Spleen (tissue), 11 donors: ENCODE measurements at regions not wholly inside any gene's neighbourhood (a gene's known extent, or its start where the extent isn't known, plus 50 kb on each side); places are given as distances from the start of the nearest gene placed in this dataset.

Source experiments
- DNase-seq: peaks from one replicate; pipeline ENCODE4 v3.0.0-alpha.2; 2020
- H3K27ac ChIP-seq, 8 donors: fragments of 200-600 bp; sonication (generic) in 7 of 8; 1 replicate in 4 of 8; 2 replicates in 4 of 8; pipeline versions ENCODE4 v1.5.0 to v1.8.0; 2016 to 2021; ENCODE audit warnings: inconsistent platforms in 4 of 8, mild to moderate bottlenecking in 4 of 8, moderate library complexity in 1 of 8
- H3K27me3 ChIP-seq, 7 donors: fragments of 200-600 bp; sonication (generic) in 6 of 7; replicated peaks in 1 of 7; 1 replicate in 4 of 7; 2 replicates in 3 of 7; pipeline versions ENCODE4 v1.5.0 to v1.8.0; 2016 to 2021; ENCODE audit warnings: inconsistent platforms in 3 of 7, mild to moderate bottlenecking in 1 of 7
- H3K36me3 ChIP-seq, 6 donors: fragments of 200-600 bp; sonication (generic) in 5 of 6; 1 replicate in 4 of 6; 2 replicates in 2 of 6; pipeline versions ENCODE4 v1.5.0 to v1.8.0; 2016 to 2021; ENCODE audit warnings: inconsistent platforms in 2 of 6
- H3K4me1 ChIP-seq, 6 donors: fragments of 200-600 bp; sonication (generic) in 5 of 6; 1 replicate in 3 of 6; 2 replicates in 3 of 6; pipeline versions ENCODE4 v1.5.0 to v1.8.0; 2016 to 2021; ENCODE audit warnings: inconsistent platforms in 3 of 6
- H3K4me3 ChIP-seq, 8 donors: fragments of 200-600 bp; sonication (generic) in 7 of 8; 1 replicate in 4 of 8; 2 replicates in 4 of 8; pipeline versions ENCODE4 v1.5.0 to v1.8.0; 2016 to 2021; ENCODE audit warnings: inconsistent platforms in 4 of 8, mild to moderate bottlenecking in 4 of 8, moderate library complexity in 2 of 8
- H3K9me3 ChIP-seq, 8 donors: fragments of 200-600 bp; sonication (generic) in 7 of 8; 1 replicate in 4 of 8; 2 replicates in 4 of 8; pipeline versions ENCODE4 v1.5.0 to v1.8.0; 2016 to 2021; ENCODE audit warnings: inconsistent platforms in 4 of 8
- POLR2A ChIP-seq, 3 donors: fragments of 450-650 bp; IDR thresholded peaks; one replicate each; pipeline ENCODE4 v1.5.1; 2017; ENCODE audit warnings: antibody characterized with exemption in 3 of 3, mild to moderate bottlenecking in 1 of 3
- POLR2AphosphoS5 ChIP-seq, 3 donors: sonication (generic); formaldehyde crosslinking; IDR thresholded peaks; one replicate each; pipeline ENCODE4 v1.5.1; 2017; ENCODE audit warnings: antibody characterized with exemption in 3 of 3
- WGBS, 5 donors: extraction: QIAGEN DNeasy Blood & Tissue Kit in 3 of 5; methylation state at CpG; one replicate each; pipeline versions ENCODE4 v1.1.5 to v1.1.7; 2013 to 2018; 5-methylcytosine and 5-hydroxymethylcytosine counted together
- intact Hi-C: fragments of 100-400 bp; cut with DNase I; formaldehyde crosslinking; loops from one replicate; pipeline ENCODE4 v1.15.0; 2023; ENCODE audit warnings: low total_unique reads
- TF ChIP-seq, protein P1 (sequence below), 11 experiments: fragments of 200-600 bp in 7 of 11; fragments of 450-650 bp in 4 of 11; sonication (generic) in 4 of 11; IDR thresholded peaks in 8 of 11; conservative IDR thresholded peaks in 3 of 11; 1 replicate in 7 of 11; 2 replicates in 4 of 11; pipeline versions ENCODE4 v1.4.0 to v1.8.0; 2016 to 2021; ENCODE audit warnings: antibody characterized with exemption in 11 of 11, inconsistent platforms in 4 of 11, mild to moderate bottlenecking in 1 of 11
- donor health status: healthy with polysubstance abuse.
- donor health status: DM: no; HTN: no; CAD: no; lungs with moderate emphysema.
- donor health status: DM: no; HTN: no; CAD: no.
- donor health status: Bipolar disorder and iron deficiency.
- donor health status: healthy.
- donor health status: DM: no; HTN: no; CAD: no.
- donor health status: DM: yes; HTN: yes; CAD: no.

DNA sequence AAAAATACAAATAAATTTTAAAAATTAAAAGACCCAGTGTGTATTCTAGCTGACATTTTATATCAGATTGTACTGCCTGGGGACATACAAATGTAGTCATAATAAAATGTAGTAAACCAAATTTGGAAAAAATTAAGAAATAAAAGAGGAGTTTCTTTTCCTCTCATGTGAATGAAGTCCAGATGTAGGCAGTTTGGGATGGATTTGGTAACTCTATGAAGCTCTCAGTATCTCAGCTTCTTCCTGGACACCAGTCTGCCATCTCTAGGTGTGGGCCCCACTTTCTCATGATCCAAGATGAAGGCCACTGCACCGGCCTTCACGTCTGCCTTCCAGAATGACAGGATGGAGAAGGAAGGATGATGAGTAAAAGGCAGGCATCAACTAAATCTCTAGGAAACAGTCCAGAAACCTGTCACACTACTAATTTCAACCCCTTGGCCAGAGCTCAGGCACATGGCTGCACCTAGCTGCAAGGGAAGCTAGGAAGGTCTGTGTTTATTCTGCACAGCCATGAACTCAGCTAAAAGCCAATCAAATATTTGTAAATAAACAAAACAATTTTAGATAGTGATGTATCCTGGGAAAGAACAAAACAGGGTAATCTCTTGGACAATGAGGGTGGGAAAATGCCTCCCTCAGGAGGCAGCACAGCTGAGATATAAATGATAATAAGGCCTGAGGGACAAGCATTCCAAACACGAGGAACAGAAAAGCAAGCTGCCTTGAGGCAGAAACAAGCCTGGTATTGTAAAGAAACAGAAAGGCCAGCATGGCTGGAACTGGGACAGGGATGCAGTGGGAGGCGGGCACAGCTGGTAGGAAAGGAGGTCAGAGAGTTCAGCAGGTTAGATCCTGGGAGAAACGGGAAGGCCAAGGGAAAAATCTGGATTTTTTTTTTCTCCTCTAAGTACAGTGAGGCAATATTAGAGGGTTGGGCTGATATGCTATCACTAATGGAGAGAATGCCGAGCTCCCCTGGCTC is 88.5 kb upstream of the PTPN1 start:
- H3K27me3 ChIP-seq: peaks cover 0 to 10% (median 0%) of the 10 kb centered on the region in 7 donors
- intact Hi-C loops: no loop called here
- no peak overlapping the region for H3K4me3 ChIP-seq
- 91 to 95% (median 91%) methylated on average over 6 of the region's 6 CpGs for WGBS, 5 donors
- peak overlapping the region in 1 of 8 donors; percentile 63 for H3K27ac ChIP-seq
- H3K9me3 ChIP-seq: peaks cover 0 to 8% (median 6%) of the 10 kb centered on the region in 8 donors
- TF ChIP-seq POLR2A (IDR thresholded peaks at IDR 0.05) (no peak), POLR2AphosphoS5 (IDR thresholded peaks at IDR 0.05) (no peak)
- TF ChIP-seq, protein P1, sequence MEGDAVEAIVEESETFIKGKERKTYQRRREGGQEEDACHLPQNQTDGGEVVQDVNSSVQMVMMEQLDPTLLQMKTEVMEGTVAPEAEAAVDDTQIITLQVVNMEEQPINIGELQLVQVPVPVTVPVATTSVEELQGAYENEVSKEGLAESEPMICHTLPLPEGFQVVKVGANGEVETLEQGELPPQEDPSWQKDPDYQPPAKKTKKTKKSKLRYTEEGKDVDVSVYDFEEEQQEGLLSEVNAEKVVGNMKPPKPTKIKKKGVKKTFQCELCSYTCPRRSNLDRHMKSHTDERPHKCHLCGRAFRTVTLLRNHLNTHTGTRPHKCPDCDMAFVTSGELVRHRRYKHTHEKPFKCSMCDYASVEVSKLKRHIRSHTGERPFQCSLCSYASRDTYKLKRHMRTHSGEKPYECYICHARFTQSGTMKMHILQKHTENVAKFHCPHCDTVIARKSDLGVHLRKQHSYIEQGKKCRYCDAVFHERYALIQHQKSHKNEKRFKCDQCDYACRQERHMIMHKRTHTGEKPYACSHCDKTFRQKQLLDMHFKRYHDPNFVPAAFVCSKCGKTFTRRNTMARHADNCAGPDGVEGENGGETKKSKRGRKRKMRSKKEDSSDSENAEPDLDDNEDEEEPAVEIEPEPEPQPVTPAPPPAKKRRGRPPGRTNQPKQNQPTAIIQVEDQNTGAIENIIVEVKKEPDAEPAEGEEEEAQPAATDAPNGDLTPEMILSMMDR (IDR thresholded peaks at IDR 0.05 in 8 of 11, conservative IDR thresholded peaks at IDR 0.05 in 3 of 11): no peak
- H3K4me1 ChIP-seq: peaks cover 0 to 22% (median 6%) of the 10 kb centered on the region in 6 donors
- H3K36me3 ChIP-seq: no peaks in the 10 kb centered on the region
- no peak for DNase-seq

DNA sequence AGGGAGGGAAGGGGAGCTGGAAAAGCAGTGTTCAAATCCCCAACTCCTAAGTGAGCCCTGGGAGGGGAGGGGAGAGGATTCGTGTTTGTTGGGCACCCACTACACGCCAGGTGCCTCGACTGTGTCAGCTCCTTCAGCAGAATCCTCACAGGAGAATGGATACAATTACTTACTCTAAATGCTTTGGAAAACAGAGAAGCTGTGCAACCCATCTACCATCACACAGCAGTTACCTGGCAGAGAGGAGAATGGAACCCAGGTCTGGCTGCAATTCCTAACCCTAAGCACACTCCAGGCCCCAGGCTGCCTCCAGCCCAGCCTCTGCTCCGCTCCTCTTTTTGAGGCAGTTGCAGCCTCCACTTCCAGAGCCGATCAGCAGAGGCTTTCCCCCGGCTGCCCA is 86.4 kb upstream of the PTPN1 start:
- Histone ChIP-seq H3K36me3 (no peaks in the 10 kb centered on the region), H3K9me3 (peaks cover 0 to 8% (median 6%) of the 10 kb centered on the region in 8 donors), H3K27me3 (peaks cover 0 to 10% (median 0%) of the 10 kb centered on the region in 7 donors), H3K4me3 (no peak overlapping the region), H3K4me1 (peaks cover 0 to 28% (median 4%) of the 10 kb centered on the region in 6 donors), H3K27ac (peak overlapping the region in 4 of 8 donors; percentile 15 to 63 (median 47))
- WGBS, 5 donors: 79 to 87% (median 83%) methylated on average over 6 of the region's 6 CpGs
- intact Hi-C loops: no loop called here
- DNase-seq: no peak
- TF ChIP-seq POLR2A (IDR thresholded peaks at IDR 0.05): no peak
- TF ChIP-seq POLR2AphosphoS5 (IDR thresholded peaks at IDR 0.05): no peak
- TF ChIP-seq, protein P1 (IDR thresholded peaks at IDR 0.05 in 8 of 11, conservative IDR thresholded peaks at IDR 0.05 in 3 of 11): no peak

DNA sequence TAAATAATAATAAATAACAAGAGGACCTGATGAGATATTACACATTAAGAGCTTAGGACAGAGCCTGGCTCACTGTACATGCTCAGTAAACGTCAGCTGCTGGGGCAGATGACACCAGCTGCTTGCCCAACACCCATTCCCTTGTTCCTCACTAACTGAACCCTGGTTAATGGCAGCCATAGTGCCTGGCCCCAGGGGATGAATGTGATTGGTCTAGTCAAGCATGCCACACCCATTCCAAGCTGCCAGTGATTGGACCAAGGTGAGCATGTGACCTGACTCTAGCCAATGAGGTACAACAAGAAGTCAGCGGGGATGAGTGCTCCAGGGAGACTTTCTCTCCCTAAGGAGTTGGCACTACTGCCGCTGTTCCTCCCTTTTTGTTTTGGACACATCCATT is 85.1 kb upstream of the PTPN1 start:
- 46 to 76% (median 72%) methylated on average over 3 of the region's 3 CpGs for WGBS, 5 donors
- no peak overlapping the region for H3K4me3 ChIP-seq
- H3K4me1 ChIP-seq: peaks cover 0 to 28% (median 4%) of the 10 kb centered on the region in 6 donors
- TF ChIP-seq POLR2A (IDR thresholded peaks at IDR 0.05): no peak
- TF ChIP-seq, protein P1 (IDR thresholded peaks at IDR 0.05 in 8 of 11, conservative IDR thresholded peaks at IDR 0.05 in 3 of 11): no peak
- TF ChIP-seq POLR2AphosphoS5 (IDR thresholded peaks at IDR 0.05): no peak
- H3K27me3 ChIP-seq: peaks cover 0 to 10% (median 0%) of the 10 kb centered on the region in 7 donors
- intact Hi-C loops: no loop called here
- no peak overlapping the region for H3K27ac ChIP-seq
- no peak for DNase-seq
- H3K36me3 ChIP-seq: no peaks in the 10 kb centered on the region
- H3K9me3 ChIP-seq: peaks cover 0 to 8% (median 6%) of the 10 kb centered on the region in 8 donors
